Breast epithelium (tissue), 3 donors: ENCODE measurements at regions not wholly inside any gene's neighbourhood (a gene's known extent, or its start where the extent isn't known, plus 50 kb on each side); places are given as distances from the start of the nearest gene placed in this dataset.

Experiments used
- CTCF ChIP-seq, 3 donors: fragments of 450-650 bp; IDR thresholded peaks; one replicate each; pipeline ENCODE4 v1.5.1; 2016 to 2017; ENCODE audit warnings: antibody characterized with exemption in 3 of 3, mild to moderate bottlenecking in 3 of 3, moderate library complexity in 3 of 3
- POLR2A ChIP-seq: fragments of 450-650 bp; IDR thresholded peaks from one replicate; pipeline ENCODE4 v1.6.1; 2016; ENCODE audit warnings: antibody characterized with exemption, mild to moderate bottlenecking, moderate library complexity
- POLR2AphosphoS5 ChIP-seq, 3 donors: sonication (generic); formaldehyde crosslinking; IDR thresholded peaks; one replicate each; pipeline ENCODE4 v1.6.1; 2017; ENCODE audit warnings: antibody characterized with exemption in 3 of 3

DNA sequence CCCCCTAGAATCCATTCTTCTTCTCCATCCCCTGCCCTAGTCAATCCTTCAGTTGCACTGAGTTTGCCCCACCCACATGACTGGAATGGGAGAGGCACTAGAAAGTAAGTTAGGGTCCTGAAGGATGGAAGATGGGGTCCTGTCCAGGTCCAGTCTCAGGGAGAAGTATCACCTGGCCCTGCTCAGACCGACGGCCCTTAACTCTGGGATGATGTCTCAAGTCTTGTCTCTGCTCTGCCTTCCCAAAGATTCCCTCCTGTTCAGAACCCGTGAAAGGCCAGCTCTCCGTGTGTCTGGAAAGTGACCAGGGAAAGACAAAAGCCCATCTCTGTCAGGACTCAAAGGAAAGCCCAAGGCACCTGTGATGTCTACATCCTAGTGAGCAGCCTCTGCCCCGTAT, 88.8 kb downstream of the OAT start:
- no peak for TF ChIP-seq POLR2A
- TF ChIP-seq CTCF (IDR thresholded peaks at IDR 0.05), result no peak
- no peak for TF ChIP-seq POLR2AphosphoS5 (IDR thresholded peaks at IDR 0.05)
